NB4 (cell line): ENCODE measurements at regions not wholly inside any gene's neighbourhood (a gene's known extent, or its start where the extent isn't known, plus 50 kb on each side); places are given as distances from the start of the nearest gene placed in this dataset.

Experiments
- POLR2A ChIP-seq: IDR thresholded peaks from 2 replicates; pipeline ENCODE4 v1.6.1; 2011; ENCODE audit warnings: mild to moderate bottlenecking; ENCODE audit not compliant: insufficient read length; ENCODE audit errors: extremely low read depth
- TF ChIP-seq, protein P1 (sequence below): IDR thresholded peaks from one replicate; pipeline ENCODE4 v1.5.1; 2012; ENCODE audit warnings: low read depth, low read length

DNA sequence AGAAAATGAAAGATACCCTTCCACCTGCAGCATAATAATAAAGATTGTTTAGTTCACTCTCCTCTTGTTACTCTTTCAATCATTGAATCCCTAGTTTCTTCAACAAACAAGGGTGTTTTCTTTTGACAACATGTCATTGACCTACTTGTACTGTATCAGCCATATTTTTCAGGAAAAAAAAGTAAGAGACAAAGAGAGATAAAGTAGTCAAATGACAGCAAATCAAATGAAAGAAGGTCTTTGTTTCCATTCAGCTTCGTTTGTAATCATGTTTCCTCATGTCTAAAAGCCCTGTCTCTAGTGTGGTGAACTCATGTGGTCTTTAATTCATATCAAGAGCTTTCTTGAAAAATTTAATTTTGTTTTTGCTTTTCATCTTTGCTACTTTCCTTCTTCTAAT, 557.8 kb upstream of the LRATD1 start:
- no peak for TF ChIP-seq POLR2A
- TF ChIP-seq, protein P1, sequence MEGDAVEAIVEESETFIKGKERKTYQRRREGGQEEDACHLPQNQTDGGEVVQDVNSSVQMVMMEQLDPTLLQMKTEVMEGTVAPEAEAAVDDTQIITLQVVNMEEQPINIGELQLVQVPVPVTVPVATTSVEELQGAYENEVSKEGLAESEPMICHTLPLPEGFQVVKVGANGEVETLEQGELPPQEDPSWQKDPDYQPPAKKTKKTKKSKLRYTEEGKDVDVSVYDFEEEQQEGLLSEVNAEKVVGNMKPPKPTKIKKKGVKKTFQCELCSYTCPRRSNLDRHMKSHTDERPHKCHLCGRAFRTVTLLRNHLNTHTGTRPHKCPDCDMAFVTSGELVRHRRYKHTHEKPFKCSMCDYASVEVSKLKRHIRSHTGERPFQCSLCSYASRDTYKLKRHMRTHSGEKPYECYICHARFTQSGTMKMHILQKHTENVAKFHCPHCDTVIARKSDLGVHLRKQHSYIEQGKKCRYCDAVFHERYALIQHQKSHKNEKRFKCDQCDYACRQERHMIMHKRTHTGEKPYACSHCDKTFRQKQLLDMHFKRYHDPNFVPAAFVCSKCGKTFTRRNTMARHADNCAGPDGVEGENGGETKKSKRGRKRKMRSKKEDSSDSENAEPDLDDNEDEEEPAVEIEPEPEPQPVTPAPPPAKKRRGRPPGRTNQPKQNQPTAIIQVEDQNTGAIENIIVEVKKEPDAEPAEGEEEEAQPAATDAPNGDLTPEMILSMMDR = no peak
